Endothelial cell of umbilical vein (primary cell): ENCODE measurements at regions not wholly inside any gene's neighbourhood (a gene's known extent, or its start where the extent isn't known, plus 50 kb on each side); places are given as distances from the start of the nearest gene placed in this dataset.

ENCODE experiments used
- EZH2 ChIP-seq: IDR thresholded peaks from 2 replicates; pipeline ENCODE4 v1.6.1; 2012; ENCODE audit warnings: borderline replicate concordance, low read depth, mild to moderate bottlenecking, moderate library complexity, low read length, inconsistent platforms; ENCODE audit not compliant: severe bottlenecking
- MYC ChIP-seq: IDR thresholded peaks from one replicate; pipeline ENCODE4 v1.6.1; 2011; ENCODE audit warnings: mild to moderate bottlenecking, low read depth, low read length
- TF ChIP-seq, protein P1 (sequence below), 2 donors: IDR thresholded peaks; 1 replicate in 1 of 2; 2 replicates in 1 of 2; pipeline ENCODE4 v1.5.1; 2011; ENCODE audit warnings: low read length in 2 of 2, mild to moderate bottlenecking in 2 of 2, moderate library complexity in 2 of 2, control low read depth in 1 of 2, inconsistent platforms in 1 of 2, low read depth in 1 of 2; ENCODE audit not compliant: insufficient read depth in 1 of 2; ENCODE audit errors: extremely low read depth in 1 of 2

DNA sequence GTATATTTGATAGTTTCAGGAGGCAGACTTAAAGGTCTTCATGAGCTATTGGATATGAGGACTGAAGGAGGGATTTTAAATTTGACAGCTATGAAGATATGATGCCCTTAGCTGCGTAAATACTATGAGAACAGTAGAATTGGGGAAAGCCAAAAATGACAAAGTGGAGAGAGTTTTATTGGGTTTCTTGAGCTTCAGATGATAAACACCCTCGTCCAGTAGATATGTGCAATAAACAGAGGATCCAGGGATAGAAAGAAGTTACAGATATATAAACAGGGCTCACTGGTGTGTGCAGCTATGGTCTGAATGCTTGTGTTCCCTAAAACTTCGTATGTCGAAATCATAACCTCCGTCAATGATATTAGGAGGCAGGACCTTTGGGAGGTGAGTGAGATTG, 131.3 kb downstream of the INHBA start:
- TF ChIP-seq, protein P1, sequence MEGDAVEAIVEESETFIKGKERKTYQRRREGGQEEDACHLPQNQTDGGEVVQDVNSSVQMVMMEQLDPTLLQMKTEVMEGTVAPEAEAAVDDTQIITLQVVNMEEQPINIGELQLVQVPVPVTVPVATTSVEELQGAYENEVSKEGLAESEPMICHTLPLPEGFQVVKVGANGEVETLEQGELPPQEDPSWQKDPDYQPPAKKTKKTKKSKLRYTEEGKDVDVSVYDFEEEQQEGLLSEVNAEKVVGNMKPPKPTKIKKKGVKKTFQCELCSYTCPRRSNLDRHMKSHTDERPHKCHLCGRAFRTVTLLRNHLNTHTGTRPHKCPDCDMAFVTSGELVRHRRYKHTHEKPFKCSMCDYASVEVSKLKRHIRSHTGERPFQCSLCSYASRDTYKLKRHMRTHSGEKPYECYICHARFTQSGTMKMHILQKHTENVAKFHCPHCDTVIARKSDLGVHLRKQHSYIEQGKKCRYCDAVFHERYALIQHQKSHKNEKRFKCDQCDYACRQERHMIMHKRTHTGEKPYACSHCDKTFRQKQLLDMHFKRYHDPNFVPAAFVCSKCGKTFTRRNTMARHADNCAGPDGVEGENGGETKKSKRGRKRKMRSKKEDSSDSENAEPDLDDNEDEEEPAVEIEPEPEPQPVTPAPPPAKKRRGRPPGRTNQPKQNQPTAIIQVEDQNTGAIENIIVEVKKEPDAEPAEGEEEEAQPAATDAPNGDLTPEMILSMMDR (IDR thresholded peaks at IDR 0.05; ENCODE audit: extremely low read depth in 1 of 2, insufficient read depth in 1 of 2, low read depth in 1 of 2, low read length in 2 of 2), result no peak
- TF ChIP-seq EZH2 (no peak), MYC (no peak)
